ENCODE measurements at regions not wholly inside any gene's neighbourhood (a gene's known extent, or its start where the extent isn't known, plus 50 kb on each side); places are given as distances from the start of the nearest gene placed in this dataset.
A peak's percentile ranks its signal among the peaks of the same experiment; 100 is the strongest.

DNA sequence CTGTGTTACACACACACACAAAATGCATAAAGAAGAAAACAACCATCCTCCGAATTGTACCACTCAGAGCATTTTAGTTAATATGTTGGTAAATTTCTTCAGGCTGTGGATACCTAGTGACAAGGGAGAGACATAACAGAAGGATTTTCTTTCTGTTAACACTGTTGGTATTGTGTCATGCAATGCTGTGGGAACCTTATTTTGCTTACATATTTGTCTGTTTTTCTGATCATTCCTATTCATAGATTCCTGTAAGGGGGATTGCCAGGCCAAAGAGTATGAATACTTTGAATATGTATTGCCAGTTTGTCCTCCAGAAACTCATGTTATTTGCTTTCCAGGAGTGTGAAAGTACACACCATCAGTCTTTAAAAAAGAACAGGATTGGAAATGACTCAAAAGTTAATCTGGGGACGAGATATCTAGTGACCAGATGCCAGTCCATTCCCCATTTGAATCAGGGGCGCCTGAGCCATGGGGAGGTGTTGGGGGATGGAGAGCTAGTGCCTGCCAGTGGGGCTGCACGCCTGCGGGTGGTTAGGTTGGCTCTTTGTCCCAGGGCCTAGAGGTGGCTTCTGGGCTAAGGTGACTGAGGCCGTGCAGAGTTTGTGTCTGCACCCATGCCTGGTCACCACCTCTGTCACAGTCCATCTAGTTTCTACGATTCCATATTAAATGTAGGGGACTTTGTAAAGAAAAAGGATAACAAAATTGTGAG, 142.0 kb downstream of the PTPN20 start:
- no peak for DNase-seq (ENCODE audit: low read depth in 2 of 2)

DNA sequence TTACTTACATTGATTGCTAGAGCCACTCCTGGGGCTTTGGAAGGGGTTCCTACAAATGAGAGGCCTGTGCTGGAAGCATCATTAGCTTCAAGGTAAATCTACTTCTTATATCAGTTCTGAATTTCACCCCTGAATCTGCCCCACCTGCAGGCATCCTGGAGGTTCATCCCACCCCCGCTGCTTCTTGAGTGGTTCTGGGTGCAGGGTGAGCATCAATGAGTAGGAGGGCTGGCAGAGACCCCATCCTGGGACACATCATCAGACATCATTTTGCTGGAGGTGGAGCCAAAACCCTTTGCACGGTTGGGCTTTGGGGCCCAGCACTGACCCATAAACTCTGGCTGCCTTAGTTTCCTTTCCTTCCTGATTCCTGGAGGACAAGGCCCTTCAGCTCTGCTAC, 143.7 kb downstream of the PTPN20 start:
- no peak for DNase-seq (ENCODE audit: low read depth in 2 of 2)

DNA sequence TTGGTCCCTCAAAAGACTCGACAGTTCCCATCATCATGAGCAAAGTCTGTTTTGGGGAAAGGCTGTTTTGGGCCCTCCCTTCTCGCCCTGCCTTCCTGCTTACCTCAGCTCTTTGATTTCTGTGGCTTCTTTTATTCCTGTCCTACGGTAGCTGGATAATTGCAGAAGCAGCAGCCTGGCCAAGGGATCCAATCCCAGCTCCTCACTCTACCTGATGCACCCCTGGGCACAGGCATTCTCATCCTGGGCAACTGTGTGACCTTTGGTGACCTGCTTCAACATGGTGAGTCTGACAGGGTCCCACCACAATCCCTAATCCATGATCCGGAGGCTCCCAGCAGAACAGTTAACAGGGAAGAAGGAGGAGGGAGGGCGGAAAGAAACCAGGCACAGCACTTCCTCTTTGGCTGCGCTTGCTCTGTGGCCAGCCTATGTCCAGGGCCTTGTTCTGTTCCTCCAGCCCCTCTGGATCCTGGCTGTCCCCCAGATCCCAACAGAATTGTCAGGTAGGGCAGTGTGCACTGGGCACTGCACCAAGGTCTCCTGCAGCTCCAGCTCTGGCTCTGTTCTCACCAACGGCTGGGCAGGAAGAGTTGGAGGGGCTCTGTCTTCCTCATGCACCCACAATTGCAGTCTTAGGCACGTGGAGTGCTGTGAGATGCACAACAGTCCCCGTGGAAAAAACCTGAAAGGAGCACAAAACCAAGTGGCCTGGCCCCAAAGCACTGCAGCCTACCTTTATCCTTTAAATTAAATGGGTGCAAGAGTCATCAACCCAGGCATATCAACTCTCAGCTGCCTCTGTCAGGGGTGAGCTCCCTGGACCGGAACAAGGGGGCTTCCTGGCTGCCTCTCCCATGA, 144.4 kb downstream of the PTPN20 start:
- DNase-seq (ENCODE audit: low read depth in 2 of 2): no peak

DNA sequence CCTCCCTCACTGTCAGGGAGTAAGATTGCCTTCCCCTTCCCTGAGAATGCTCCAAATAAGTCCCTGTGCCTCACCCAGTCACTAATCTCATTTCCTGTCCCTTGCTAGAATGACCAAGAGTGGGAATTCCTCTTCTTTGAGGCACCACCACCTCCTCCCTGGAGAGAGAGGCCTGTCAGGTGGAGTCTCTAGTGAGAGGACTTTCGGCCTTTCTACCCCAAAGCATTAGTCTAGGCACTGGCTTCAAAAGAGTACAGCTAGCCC, 145.0 kb downstream of the PTPN20 start:
- DNase-seq (ENCODE audit: low read depth in 2 of 2): no peak

DNA sequence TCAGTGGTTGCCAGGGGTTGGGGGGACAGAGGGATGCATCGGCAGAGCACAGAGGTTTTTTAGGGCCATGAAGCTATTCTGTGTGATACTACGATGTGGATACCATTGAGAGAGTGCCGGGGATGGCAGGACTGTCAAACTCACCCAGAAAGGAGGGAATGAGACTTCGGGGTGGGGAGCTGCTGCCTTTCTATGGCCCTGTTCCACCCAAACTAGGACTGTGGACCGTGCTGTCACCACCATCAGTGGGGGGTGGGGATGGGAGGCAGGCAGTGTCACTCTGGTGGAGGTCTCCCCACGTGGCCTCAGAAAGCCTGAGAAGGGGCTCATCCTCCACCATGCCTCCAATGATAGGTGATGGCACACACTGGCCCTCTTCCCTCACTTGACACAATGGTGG, 146.2 kb downstream of the PTPN20 start:
- no peak for DNase-seq (ENCODE audit: low read depth in 2 of 2)

DNA sequence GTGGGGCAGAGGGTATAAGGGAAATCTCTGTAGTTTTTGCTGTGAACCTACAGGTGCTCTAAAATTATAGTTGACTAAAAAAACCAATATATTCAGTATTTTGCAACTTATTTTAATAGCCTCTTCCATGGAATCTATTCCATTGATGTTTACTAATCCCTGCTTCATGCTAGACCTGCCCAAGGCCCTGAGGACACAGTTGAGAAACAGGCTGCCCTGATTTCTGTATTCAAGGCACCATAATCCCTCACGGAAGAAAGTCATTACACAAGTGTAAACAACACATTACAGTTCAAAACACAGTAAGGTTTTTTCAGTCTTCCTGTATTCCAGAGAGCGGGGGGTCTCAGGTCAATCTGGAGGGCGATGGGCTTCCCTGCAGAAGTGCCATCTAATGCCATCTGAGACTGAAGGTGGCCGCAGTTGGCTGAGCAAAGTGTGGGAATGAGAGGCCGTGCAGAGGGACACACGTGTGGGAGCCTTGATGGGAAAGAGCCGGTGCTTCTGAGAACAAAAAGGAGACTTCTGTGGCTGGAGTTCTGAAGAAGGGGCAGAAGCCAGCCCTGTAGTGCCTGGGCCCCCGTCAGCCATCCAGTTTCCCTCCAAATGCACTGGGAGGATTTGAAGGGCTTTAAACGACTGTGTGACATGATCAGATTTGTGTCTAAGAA, 146.9 kb downstream of the PTPN20 start:
- no peak for DNase-seq (ENCODE audit: low read depth in 2 of 2)

DNA sequence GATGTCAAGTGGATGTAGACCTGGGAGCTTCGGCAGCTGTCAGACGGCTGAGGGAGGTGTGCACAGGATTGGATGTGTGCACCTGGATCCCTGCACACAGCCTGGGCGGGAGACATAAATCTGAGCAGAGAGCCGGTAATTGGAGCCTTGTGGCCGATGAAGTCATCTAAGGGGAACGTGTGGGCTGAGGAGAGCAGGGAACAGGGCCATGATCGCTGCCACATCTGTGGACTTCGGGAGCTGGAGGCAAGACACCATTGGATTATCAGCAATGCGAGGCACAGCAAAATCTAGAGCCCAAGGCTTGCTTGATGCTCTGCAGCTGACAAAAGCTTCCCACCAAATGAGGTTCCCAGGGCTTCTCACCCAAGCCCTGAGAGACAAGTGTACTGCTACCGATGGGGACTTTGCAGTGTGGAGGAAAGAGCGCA, 147.7 kb downstream of the PTPN20 start:
- no peak for DNase-seq (ENCODE audit: low read depth in 2 of 2)

DNA sequence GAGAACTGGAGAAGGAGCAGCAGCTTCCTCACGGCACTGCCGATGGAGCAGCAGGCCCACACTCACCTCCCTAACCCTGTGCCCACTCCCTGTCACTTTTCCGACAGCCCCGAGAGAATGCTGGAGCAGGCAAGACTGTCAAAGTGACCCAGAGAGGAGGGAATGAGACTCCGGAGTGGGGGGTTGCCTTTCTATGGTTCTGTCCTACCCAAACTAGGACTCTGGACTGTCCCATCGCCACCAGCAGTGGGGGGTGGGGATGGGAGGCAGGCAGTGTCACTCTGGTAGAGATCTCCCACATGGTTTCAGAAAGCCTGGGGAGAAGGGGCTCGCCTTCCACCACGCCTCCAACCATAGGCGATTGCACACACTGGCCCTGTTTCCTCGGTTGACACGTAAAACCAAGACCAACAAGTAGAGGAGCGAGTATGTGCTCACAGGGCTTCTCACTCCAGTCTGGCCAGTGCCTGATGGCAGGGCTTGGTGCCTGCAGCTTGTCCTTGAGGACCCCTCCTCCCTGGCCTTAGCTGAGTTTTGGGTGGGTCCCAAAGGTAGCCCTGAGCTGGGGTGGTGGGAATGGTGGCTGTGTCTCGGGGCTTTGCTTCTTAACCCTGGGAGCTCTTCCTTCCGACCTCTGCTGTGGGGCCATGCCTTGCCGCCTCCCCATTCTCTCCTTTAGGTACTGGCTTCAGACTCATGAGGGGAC, 148.5 kb downstream of the PTPN20 start:
- no peak for DNase-seq (ENCODE audit: low read depth in 2 of 2)

DNA sequence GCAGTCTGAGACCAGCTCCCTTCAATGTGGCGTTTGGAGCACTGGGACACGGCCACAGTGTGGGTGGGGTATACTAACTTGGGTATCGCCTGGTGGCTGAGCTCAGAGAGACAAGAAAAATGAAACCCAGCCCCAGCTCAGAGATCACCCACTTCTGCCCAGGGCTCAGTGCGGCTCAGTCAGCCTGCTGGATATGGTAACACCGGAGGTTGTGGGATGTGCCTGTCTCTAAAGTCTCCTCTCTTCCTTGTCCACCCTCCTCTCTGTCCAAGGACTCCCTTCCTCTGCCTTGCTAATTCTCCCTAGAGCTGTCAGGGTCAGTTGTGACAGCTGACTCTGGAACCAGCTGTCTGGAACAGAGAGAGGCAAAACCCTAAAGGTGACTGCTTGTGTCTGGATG, 149.1 kb downstream of the PTPN20 start:
- DNase-seq (ENCODE audit: low read depth in 2 of 2): no peak

DNA sequence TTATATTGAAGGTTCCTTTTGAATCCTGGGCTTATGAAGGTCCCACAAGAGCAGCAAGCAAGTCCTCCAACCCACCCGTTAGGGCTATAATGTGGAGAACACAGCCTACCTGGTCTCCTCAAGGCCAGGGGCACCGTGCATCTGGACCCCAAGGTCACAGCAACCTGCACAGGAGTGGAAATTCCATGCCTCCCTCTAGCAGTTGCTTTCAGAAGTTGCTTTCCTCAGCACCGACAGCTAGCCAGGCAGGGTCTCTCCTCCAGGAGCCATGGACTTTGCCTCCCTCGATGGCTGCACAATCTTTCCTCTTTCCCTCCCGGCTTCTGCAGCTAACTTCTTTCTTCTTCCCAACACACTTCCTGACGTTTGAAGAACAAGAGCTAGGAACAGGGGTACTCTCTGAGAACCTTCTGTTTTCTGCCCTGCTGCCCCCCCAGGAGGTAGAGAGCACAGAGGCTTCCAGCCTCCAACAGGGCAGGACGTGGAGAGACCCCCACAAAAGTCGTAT, 149.8 kb downstream of the PTPN20 start:
- no peak for DNase-seq (ENCODE audit: low read depth in 2 of 2)

DNA sequence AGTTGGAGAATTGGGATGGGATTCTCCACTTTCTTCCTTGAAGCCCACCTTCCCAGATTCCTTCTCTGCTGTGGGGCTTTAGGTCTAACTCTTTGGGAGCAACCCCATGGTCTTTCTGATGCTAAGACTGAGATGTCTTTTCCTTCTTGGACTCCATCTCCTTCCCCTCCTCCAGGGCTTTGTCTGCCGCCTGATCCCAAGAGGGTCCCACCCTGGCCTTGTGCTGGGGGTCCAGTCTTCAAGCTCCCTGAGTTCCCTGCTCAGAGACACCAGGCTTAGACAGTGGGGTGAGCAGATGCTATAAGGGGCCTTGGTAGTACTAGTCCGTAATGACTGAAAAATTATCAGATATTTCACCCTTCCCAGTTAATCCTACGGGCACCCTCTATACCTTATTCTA, 150.5 kb downstream of the PTPN20 start:
- DNase-seq (ENCODE audit: low read depth in 2 of 2): no peak

DNA sequence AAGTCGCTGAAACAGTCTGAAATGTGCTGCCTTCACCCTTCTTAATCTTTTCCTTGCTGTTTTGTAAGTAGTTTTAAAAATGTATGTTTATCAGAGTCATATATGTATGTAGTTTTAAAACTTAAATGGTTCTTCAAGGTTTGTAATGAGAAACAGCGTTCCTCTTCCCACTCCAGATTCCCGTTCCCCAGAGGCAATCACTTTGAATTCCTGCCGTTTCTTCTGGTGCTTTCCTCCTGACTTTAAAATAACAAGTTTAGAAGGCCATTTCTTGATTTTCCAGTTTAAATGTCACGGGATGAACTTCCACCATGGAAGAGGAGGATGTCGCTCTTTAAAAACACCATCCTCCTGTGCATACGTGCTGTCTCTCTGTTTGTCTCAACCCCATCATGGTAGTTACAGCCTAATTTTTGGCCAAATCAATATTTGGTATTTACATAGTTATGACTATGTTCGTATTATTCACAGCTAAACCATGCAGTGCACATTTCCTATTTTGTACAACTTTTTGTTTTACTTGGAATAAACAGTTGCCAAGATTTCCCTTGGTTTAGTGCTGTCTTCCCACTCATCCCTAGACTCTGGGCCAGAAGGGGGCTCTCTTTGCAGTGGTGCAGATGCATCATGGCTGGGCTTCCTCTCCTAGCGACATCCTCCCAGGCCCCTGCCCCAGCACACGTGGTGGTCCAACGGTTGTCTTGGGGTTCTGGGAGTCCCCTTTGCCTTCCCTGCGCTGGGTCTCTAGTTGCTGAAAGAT, 151.4 kb downstream of the PTPN20 start:
- no peak for DNase-seq (ENCODE audit: low read depth in 2 of 2)

DNA sequence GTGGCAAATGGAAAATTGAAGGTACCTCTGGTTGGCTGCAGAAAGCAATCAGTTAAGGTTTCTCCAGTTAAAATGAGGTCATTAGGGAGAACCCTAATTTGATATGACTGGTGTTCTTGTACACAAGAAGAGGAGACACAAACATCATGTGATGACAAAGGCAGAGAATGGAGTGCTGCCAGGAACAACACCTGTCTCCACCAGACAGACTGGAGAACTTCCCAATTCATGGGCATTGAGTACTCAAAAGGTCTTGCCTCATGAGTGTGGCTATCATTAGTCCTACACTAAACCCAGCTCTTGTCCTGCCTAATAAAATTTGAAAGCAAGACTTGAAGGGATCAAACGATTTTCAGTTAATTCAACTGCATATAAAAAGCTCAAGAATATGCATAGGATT, 152.6 kb downstream of the PTPN20 start:
- DNase-seq (ENCODE audit: low read depth in 2 of 2): no peak

DNA sequence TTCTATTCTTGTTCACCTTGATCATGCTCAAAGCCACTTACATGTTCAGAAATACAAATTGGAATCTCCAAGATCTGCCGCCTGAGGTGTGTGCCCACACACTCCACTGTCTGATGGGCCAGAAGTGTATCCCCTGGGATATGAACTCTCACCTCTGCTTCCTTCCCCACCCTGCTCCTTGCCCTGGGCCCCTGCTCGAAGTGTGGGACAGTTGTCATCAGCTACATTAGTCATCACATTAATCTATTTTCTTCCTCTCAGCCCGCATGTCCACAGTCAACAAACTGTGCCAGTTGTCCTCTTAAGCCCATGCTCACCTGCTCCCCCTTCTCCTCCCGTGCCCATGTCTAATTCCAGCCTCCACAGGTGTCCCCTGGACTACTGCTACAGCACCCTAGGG, 154.7 kb downstream of the PTPN20 start:
- no peak for DNase-seq (ENCODE audit: low read depth in 2 of 2)

DNA sequence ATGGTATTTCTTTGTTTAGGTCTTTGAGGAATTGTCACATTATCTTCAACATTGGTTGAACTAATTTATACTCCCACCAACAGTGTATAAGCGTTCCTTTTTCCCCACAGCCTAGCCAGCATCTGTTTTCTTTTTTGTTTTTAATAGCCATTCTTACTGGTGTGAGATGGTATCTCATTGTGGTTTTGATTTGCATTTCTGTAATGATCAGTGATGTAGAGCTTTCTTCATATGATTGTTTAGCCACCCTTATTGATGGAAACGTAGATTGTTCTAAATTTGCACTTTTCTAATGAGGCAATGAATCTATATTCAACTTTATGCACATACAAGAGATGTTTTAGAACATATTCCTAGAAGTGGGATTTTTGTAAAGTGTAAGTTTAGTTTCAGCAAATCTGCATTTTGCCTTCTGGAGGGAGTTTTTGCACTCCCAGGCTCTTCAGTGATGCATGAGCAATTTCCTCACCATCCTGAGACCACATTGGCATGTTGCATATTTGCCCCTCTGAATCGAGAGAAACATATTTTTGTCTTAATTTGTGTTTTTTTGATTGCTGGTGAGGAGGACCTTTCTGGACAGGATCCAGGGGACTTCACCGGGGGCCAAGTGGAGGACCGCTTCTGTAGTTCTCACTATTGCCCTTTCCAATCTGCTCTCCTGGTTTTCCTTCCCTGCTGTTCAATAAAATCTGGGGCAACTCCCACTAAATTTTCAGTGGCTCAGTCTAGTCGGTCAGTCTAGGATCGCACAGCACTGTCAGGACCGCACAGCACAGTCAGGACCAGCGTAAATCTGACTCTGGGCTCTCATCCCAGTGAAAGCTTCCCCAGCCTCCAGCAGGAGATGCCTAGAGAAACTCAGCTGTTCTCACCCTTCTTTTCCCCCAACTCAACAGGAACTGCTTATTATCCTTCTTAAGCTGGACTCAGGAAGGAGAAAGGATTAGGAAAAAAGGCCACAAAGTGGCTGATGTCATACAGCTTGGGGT, 157.0 kb downstream of the PTPN20 start:
- no peak for DNase-seq (ENCODE audit: low read depth in 2 of 2)

DNA sequence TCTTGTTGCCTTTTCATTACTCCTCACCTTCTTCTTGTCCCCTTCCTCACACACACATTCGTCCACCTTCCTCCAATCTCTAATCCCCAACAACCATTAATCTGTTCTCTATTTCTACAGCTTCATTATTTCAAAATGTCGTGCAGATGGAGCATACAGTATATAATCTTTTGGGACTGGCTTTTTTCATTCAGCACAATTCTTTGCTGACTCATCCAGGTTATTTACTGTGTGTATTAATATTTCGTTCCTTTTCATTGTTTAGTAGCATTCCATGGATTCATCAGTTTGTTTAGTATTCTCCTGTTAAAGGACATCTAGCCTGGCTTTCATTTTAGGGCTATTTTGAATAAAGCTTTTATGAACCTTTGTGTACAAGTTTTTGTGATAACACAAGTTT, 159.3 kb downstream of the PTPN20 start:
- DNase-seq (ENCODE audit: low read depth in 2 of 2): no peak

DNA sequence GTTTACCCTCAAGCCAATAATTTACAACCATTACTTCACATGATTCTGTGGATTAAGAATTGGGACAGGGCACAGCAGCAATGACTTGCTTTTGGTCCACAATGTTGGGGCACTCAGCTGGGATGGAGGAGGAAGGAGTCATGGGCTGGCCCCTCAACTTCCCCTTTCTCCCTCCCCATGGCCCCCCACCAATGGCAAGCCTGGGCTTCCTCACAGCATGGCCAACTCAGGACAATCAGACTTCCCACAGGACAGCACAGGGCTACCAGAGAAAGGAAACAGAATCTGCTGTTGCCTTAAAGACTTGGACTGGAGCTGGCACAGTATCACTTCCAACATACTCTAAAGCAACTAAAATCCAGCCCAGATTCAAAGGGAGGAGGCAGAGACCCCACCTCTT, 160.7 kb downstream of the PTPN20 start:
- DNase-seq (ENCODE audit: low read depth in 2 of 2): no peak

DNA sequence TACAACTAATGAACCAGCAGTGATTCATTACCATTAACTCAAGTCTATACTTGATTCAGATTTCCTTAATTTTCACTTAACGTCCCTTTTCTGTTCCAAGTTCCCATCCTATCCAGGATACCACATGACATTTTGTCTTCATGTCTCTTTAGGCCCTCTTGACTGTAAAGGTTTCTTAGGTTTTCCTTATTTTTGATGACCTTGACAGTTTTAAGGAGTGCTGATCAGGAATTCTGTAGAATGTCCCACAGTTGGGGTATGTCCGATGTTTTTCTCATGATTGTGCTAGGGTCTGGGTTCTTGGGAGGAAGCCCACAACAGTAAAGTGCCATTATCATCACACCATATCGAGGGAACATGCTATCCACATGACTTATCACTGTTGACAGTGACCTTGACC, 162.7 kb downstream of the PTPN20 start:
- no peak for DNase-seq (ENCODE audit: low read depth in 2 of 2)

DNA sequence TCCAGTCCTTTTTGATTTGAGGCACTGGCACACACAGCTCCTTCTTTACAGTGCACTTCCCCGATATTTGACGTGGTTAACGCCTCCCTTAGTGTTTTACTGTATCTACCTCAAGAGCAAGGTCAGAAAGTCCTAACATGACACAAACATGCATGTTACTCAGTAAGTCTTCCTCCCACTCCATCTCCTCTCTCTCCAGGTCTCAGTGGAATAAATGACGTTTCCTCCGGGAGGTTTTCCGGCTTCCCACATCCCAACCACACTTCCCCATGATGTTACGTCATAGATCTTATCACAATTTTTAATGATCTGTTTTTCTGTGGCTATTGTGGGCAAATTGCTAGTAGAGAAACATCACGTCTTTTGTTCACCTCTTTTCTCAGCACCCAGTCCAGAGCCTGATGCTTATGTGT, 165.7 kb downstream of the PTPN20 start:
- peak in 1 of 2 experiments; percentile 26 for DNase-seq (ENCODE audit: low read depth in 2 of 2)

DNA sequence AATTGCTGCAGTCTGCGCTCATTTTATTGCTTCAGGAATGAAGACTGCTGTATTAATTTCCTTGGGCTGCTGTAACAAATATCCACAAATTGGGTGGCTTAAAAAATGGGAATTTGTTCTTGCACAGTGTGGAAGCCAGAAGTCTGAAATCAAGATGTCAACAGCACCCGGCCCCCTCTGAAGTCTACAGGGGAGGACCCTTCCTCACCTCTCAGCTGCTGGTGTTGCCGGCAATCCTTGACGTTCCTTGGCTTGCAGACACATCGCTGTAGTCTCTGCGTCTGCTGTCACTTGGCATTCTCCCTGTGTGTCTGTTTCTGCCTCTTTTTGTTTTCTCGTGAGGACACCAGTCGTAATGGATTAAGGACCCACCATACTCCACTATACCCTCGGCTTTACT, 166.2 kb downstream of the PTPN20 start:
- DNase-seq (ENCODE audit: low read depth in 2 of 2): no peak
